ENCODE measurements at regions not wholly inside any gene's neighbourhood (a gene's known extent, or its start where the extent isn't known, plus 50 kb on each side); places are given as distances from the start of the nearest gene placed in this dataset.

GRCh38 chr2:163878718-163879117 lies 142.9 kb upstream of the FIGN start:
- peak; percentile 34 for DNase-seq (ENCODE audit: low read depth)
- H3K4me3 ChIP-seq (ENCODE audit: low read depth, low read length): no peak overlapping the region
- TF ChIP-seq CTCF (IDR thresholded peaks at IDR 0.05; ENCODE audit: insufficient read depth, low read depth, low read length): peak; percentile 70

- no peak for TF ChIP-seq CTCF (IDR thresholded peaks at IDR 0.05; ENCODE audit: insufficient read depth, low read depth, low read length)
- peak; percentile 62 for DNase-seq (ENCODE audit: low read depth)
- no peak overlapping the region for H3K4me3 ChIP-seq (ENCODE audit: low read depth, low read length)
Measured at GRCh38 chr2:163877316-163877715, 141.5 kb upstream of the FIGN start.

GRCh38 chr2:163863073-163863472 lies 127.3 kb upstream of the FIGN start:
- no peak for DNase-seq (ENCODE audit: low read depth)
- TF ChIP-seq CTCF (IDR thresholded peaks at IDR 0.05; ENCODE audit: insufficient read depth, low read depth, low read length): no peak
- H3K4me3 ChIP-seq (ENCODE audit: low read depth, low read length): no peak overlapping the region

- no peak overlapping the region for H3K4me3 ChIP-seq (ENCODE audit: low read depth, low read length)
- TF ChIP-seq CTCF (IDR thresholded peaks at IDR 0.05; ENCODE audit: insufficient read depth, low read depth, low read length): no peak
- peak; percentile 7 for DNase-seq (ENCODE audit: low read depth)
Measured at GRCh38 chr2:163859951-163860350, 124.1 kb upstream of the FIGN start.

- peak; percentile 6 for DNase-seq (ENCODE audit: low read depth)
- H3K4me3 ChIP-seq (ENCODE audit: low read depth, low read length): no peak overlapping the region
- TF ChIP-seq CTCF (IDR thresholded peaks at IDR 0.05; ENCODE audit: insufficient read depth, low read depth, low read length): no peak
Measured at GRCh38 chr2:163856941-163857340, 121.1 kb upstream of the FIGN start.

GRCh38 chr2:163852616-163853015 lies 116.8 kb upstream of the FIGN start:
- H3K4me3 ChIP-seq (ENCODE audit: low read depth, low read length): no peak overlapping the region

More at GRCh38 chr2:163852616-163853015, 116.8 kb upstream of the FIGN start:
- DNase-seq (ENCODE audit: low read depth): no peak
- no peak for TF ChIP-seq CTCF (IDR thresholded peaks at IDR 0.05; ENCODE audit: insufficient read depth, low read depth, low read length)
